NT2/D1 (cell line): ENCODE measurements at regions not wholly inside any gene's neighbourhood (a gene's known extent, or its start where the extent isn't known, plus 50 kb on each side); places are given as distances from the start of the nearest gene placed in this dataset.

Experiments used
- SUZ12 ChIP-seq: IDR thresholded peaks from 2 replicates; pipeline ENCODE4 v1.6.1; 2011; ENCODE audit not compliant: insufficient read length, insufficient read depth; ENCODE audit errors: extremely low read depth
- YY1 ChIP-seq: IDR thresholded peaks from 2 replicates; pipeline ENCODE4 v1.6.1; 2011; ENCODE audit not compliant: insufficient read length, insufficient read depth
- ZNF274 ChIP-seq: IDR thresholded peaks from 2 replicates; pipeline ENCODE4 v1.6.1; 2011; ENCODE audit warnings: mild to moderate bottlenecking, low read depth, low read length

DNA sequence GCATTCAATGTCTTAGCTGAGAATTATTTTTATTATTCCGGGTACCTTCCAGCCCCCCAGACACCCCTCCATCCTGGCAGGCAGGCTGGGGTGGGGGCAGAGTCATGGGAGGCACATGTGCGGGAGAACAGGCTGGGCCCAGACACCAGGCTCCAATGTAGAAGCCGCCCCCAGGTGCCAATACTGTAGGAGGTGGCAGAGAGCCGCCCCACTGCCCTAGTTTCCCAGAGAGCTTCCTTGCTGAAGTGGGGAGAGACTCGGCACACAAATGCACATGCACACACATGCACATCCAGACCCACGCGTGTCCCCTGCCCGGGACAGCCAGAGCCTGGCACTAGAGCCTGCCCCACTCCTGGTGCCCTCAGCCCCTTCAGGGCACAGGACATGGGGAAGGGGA is 98.4 kb upstream of the LINGO1 start:
- TF ChIP-seq SUZ12: no peak
- TF ChIP-seq YY1: no peak
- TF ChIP-seq ZNF274: no peak
